H1 (cell line): ENCODE measurements at regions not wholly inside any gene's neighbourhood (a gene's known extent, or its start where the extent isn't known, plus 50 kb on each side); places are given as distances from the start of the nearest gene placed in this dataset.

Experiments used
- CTCF ChIA-PET: fragments of 300-600 bp; sonication (Branson Sonifier 250); formaldehyde crosslinking; loops from one replicate; lab custom pipeline; 2021; ENCODE audit not compliant: partially characterized antibody; lab: Charles Lee
- POLR2A ChIA-PET: fragments of 300-600 bp; sonication (Branson Sonifier 250); formaldehyde crosslinking; loops from one replicate; lab custom pipeline; 2021; ENCODE audit warnings: inconsistent platforms; ENCODE audit not compliant: partially characterized antibody; lab: Charles Lee
- DNase-seq, 2 experiments: peaks; one replicate each; pipeline versions ENCODE4 v3.0.0 to v3.0.0-alpha.2; 2010 to 2022; ENCODE audit warnings: low spot score in 2 of 2, low read depth in 1 of 2, mixed read lengths in 1 of 2
- FAIRE-seq: peaks from 2 replicates; lab custom pipeline; 2011; peaks lifted over from hg19 to GRCh38; lab: Jason Lieb, UNC
- H2AFZ ChIP-seq: 2 replicates; pipeline ENCODE4 v1.8.1; 2012; ENCODE audit warnings: low read length, inconsistent platforms
- H2AK5ac ChIP-seq: 2 replicates; pipeline ENCODE4 v1.6.1; 2013; ENCODE audit warnings: low read depth, low read length
- H2BK120ac ChIP-seq: replicated peaks from 2 replicates; pipeline ENCODE3; 2013; ENCODE audit warnings: low read depth, low read length, inconsistent platforms
- H2BK12ac ChIP-seq: 2 replicates; pipeline ENCODE4 v1.6.1; 2013; ENCODE audit warnings: low read depth, low read length
- H2BK15ac ChIP-seq: 2 replicates; pipeline ENCODE4 v1.6.1; 2013; ENCODE audit warnings: low read length
- H2BK20ac ChIP-seq: 2 replicates; pipeline ENCODE4 v1.6.1; 2013; ENCODE audit warnings: low read length
- H2BK5ac ChIP-seq: 2 replicates; pipeline ENCODE4 v1.6.1; 2013; ENCODE audit warnings: low read depth, low read length
- H3K14ac ChIP-seq: 2 replicates; pipeline ENCODE4 v1.6.1; 2013; ENCODE audit warnings: inconsistent platforms; ENCODE audit not compliant: insufficient read length
- H3K18ac ChIP-seq: 2 replicates; pipeline ENCODE4 v1.6.1; 2013; ENCODE audit warnings: low read length; ENCODE audit errors: extremely low read depth
- H3K23ac ChIP-seq: 2 replicates; pipeline ENCODE4 v1.6.1; 2013; ENCODE audit warnings: inconsistent platforms; ENCODE audit not compliant: insufficient read length
- H3K23me2 ChIP-seq: 2 replicates; pipeline ENCODE4 v1.6.1; 2013; ENCODE audit warnings: low read depth, low read length
- H3K27ac ChIP-seq: 2 replicates; pipeline ENCODE4 v1.6.1; 2011; ENCODE audit warnings: low read depth, low read length, inconsistent platforms
- H3K27me3 ChIP-seq, 4 experiments: replicated peaks in 1 of 4; 1 replicate in 1 of 4; 2 replicates in 3 of 4; pipeline versions ENCODE4 v1.6.1 to v1.8.1; 2011 to 2013; ENCODE audit warnings: low read length in 3 of 4, mild to moderate bottlenecking in 3 of 4, inconsistent platforms in 2 of 4, mixed read lengths in 2 of 4, moderate library complexity in 1 of 4; ENCODE audit not compliant: control insufficient read depth in 3 of 4, insufficient read depth in 3 of 4; ENCODE audit errors: extremely low read depth in 1 of 4
- H3K36me3 ChIP-seq, 4 experiments: 2 replicates each; pipeline versions ENCODE4 v1.6.1 to v1.8.1; 2011 to 2013; ENCODE audit warnings: mild to moderate bottlenecking in 4 of 4, low read length in 3 of 4, moderate library complexity in 2 of 4, control low read depth in 1 of 4, inconsistent platforms in 1 of 4; ENCODE audit not compliant: insufficient read depth in 4 of 4, control insufficient read depth in 2 of 4
- H3K4ac ChIP-seq: replicated peaks from 2 replicates; pipeline ENCODE3; 2013; ENCODE audit warnings: low read length, low read depth, mixed read lengths, inconsistent platforms; ENCODE audit not compliant: insufficient read length
- H3K4me1 ChIP-seq, 4 experiments: replicated peaks in 1 of 4; 1 replicate in 1 of 4; 2 replicates in 3 of 4; pipeline versions ENCODE4 v1.6.1 to v1.8.1; 2011 to 2013; ENCODE audit warnings: low read length in 3 of 4, inconsistent platforms in 2 of 4, mixed read lengths in 1 of 4; ENCODE audit not compliant: insufficient read depth in 4 of 4, control insufficient read depth in 3 of 4
- H3K4me2 ChIP-seq, 2 experiments: 2 replicates each; pipeline versions ENCODE4 v1.6.1 to v1.8.1; 2011 to 2013; ENCODE audit warnings: low read depth in 2 of 2, low read length in 2 of 2, control low read depth in 1 of 2, inconsistent platforms in 1 of 2, mild to moderate bottlenecking in 1 of 2; ENCODE audit not compliant: insufficient read depth in 1 of 2
- H3K4me3 ChIP-seq, 4 experiments: fragments of 200-600, 300-600 bp in 1 of 4; sonication (generic), shearing (Covaris generic), sonication (Bioruptor Twin) in 1 of 4; 2 replicates each; pipeline versions ENCODE4 v1.5.1 to v1.8.1; 2011 to 2016; ENCODE audit warnings: low read length in 4 of 4, low read depth in 3 of 4, control low read depth in 2 of 4, inconsistent platforms in 2 of 4, mild to moderate bottlenecking in 2 of 4, mixed read lengths in 1 of 4, moderate library complexity in 1 of 4; ENCODE audit not compliant: insufficient read depth in 2 of 4; ENCODE audit errors: extremely low read depth in 1 of 4
- H3K56ac ChIP-seq: replicated peaks from 2 replicates; pipeline ENCODE3; 2013; ENCODE audit warnings: low read depth, mild to moderate bottlenecking, mixed read lengths, low read length, inconsistent platforms; ENCODE audit not compliant: insufficient read length
- H3K79me1 ChIP-seq: 2 replicates; pipeline ENCODE4 v1.6.1; 2013; ENCODE audit warnings: low read depth, low read length, control low read depth
- H3K79me2 ChIP-seq, 2 experiments: 2 replicates each; pipeline versions ENCODE4 v1.6.1 to v1.8.1; 2012 to 2013; ENCODE audit warnings: low read length in 2 of 2, mild to moderate bottlenecking in 2 of 2, inconsistent platforms in 1 of 2; ENCODE audit not compliant: insufficient read depth in 2 of 2, control insufficient read depth in 1 of 2
- H3K9ac ChIP-seq, 4 experiments: replicated peaks in 1 of 4; 1 replicate in 1 of 4; 2 replicates in 3 of 4; pipeline versions ENCODE4 v1.6.1 to v1.8.1; 2011 to 2013; ENCODE audit warnings: low read depth in 3 of 4, low read length in 3 of 4, control low read depth in 2 of 4, mild to moderate bottlenecking in 2 of 4, moderate library complexity in 2 of 4, inconsistent platforms in 1 of 4; ENCODE audit errors: extremely low read depth in 1 of 4
- H3K9me3 ChIP-seq, 2 experiments: 2 replicates each; pipeline versions ENCODE4 v1.6.1 to v1.8.1; 2012 to 2013; ENCODE audit warnings: mild to moderate bottlenecking in 2 of 2, moderate library complexity in 2 of 2, control low read depth in 1 of 2, inconsistent platforms in 1 of 2, low read depth in 1 of 2, low read length in 1 of 2, mixed read lengths in 1 of 2; ENCODE audit not compliant: insufficient read depth in 2 of 2
- H4K20me1 ChIP-seq, 2 experiments: replicated peaks in 1 of 2; 2 replicates each; pipeline versions ENCODE3 to v1.8.1; 2011 to 2013; ENCODE audit warnings: inconsistent platforms in 2 of 2, low read length in 2 of 2, mild to moderate bottlenecking in 1 of 2; ENCODE audit not compliant: insufficient read depth in 2 of 2, control insufficient read depth in 1 of 2
- H4K5ac ChIP-seq: 2 replicates; pipeline ENCODE4 v1.6.1; 2013; ENCODE audit warnings: low read length, low read depth, mixed read lengths, inconsistent platforms; ENCODE audit not compliant: insufficient read length
- H4K8ac ChIP-seq: 2 replicates; pipeline ENCODE4 v1.8.0; 2013; ENCODE audit warnings: mild to moderate bottlenecking, moderate library complexity, low read length, inconsistent platforms; ENCODE audit not compliant: insufficient read depth; ENCODE audit errors: extremely low read depth
- H4K91ac ChIP-seq: replicated peaks from 2 replicates; pipeline ENCODE3; 2013; ENCODE audit warnings: low read length, mixed read lengths, inconsistent platforms; ENCODE audit not compliant: insufficient read length
- ATF2 ChIP-seq: IDR thresholded peaks from 2 replicates; pipeline ENCODE4 v1.6.1; 2012; ENCODE audit warnings: low read length, inconsistent platforms
- KDM1A ChIP-seq: fragments of 200-600, 300-600 bp; sonication (generic); IDR thresholded peaks from 2 replicates; pipeline ENCODE4 v1.7.1; 2016; ENCODE audit warnings: mild to moderate bottlenecking, low read length, borderline replicate concordance
- POLR2AphosphoS5 ChIP-seq: IDR thresholded peaks from 2 replicates; pipeline ENCODE4 v1.6.1; 2011; ENCODE audit warnings: low read depth, low read length
- RFX5 ChIP-seq: IDR thresholded peaks from 2 replicates; pipeline ENCODE4 v1.6.1; 2011; ENCODE audit warnings: low read depth, low read length, improper control_type of control experiment, borderline replicate concordance
- SP4 ChIP-seq: IDR thresholded peaks from 2 replicates; pipeline ENCODE4 v1.6.1; 2012; ENCODE audit warnings: low read length, inconsistent platforms
- TAF1 ChIP-seq: IDR thresholded peaks from 2 replicates; pipeline ENCODE4 v1.6.1; 2011; ENCODE audit warnings: mild to moderate bottlenecking, low read depth, low read length
- TCF12 ChIP-seq: IDR thresholded peaks from 2 replicates; pipeline ENCODE4 v1.6.1; 2011; ENCODE audit warnings: low read depth, mild to moderate bottlenecking, low read length
- WGBS, 2 experiments: shearing (Covaris generic) in 1 of 2; methylation state at CpG; one replicate each; pipeline versions ENCODE4 v1.1.6 to v1.1.7; 2013 to 2015; ENCODE audit warnings: low lambda C conversion rate in 2 of 2, mixed read lengths in 2 of 2, inconsistent platforms in 1 of 2, low coverage in 1 of 2, missing lambda C conversion rate in 1 of 2; ENCODE audit not compliant: insufficient replicate concordance in 2 of 2, insufficient coverage in 1 of 2, insufficient read length in 1 of 2; ENCODE audit errors: extremely low coverage in 1 of 2, missing lambda C conversion rate in 1 of 2; 5-methylcytosine and 5-hydroxymethylcytosine counted together

DNA sequence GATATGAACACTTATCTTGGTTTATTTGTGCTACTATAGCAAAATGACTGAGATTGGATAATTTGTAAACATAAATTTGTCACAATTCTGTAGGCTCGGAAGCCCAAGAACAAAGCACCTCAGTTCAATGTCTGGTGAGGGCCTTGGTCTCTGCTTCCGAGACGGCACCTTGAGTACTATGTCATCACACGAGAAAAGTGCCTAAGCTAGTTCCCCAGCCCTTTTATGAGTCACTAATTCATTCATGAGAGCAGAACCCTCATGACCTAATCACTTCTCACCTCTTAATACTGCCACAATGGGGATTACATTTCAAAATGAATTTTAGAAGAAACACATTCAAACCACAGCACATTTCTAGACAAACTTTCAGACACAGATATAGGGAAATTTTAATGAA lies 52.0 kb upstream of the PRSS1 start:
- DNase-seq = no peak
- H4K20me1 ChIP-seq = no peaks in the 10 kb centered on the region
- H4K5ac ChIP-seq = peak overlapping the region; percentile 80
- H3K23ac ChIP-seq = no peak overlapping the region
- H3K9me3 ChIP-seq = peaks cover 0 to 6% of the 10 kb centered on the region in 2 experiments; a peak in 2 of 4 replicates
- H2BK20ac ChIP-seq = peak overlapping the region; percentile 93; the same call in 1 of the 2 replicates
- peak overlapping the region; percentile 71 for H3K18ac ChIP-seq
- no peaks in the 10 kb centered on the region for H3K36me3 ChIP-seq
- H2BK12ac ChIP-seq = peak overlapping the region; percentile 88
- CTCF ChIA-PET = interaction anchor here (1.7 kb wide), 1 partner anchor 174 kb away, joined by 4 read pairs; no protein-coding TSS in a partner anchor
- H2BK120ac ChIP-seq = peak overlapping the region; percentile 89
- H3K14ac ChIP-seq = no peak overlapping the region
- H3K23me2 ChIP-seq = no peaks in the 10 kb centered on the region
- H3K79me1 ChIP-seq = no peaks in the 10 kb centered on the region
- FAIRE-seq = peak; percentile 65
- no peak overlapping the region for H3K4ac ChIP-seq
- peak overlapping the region in 1 of 4 experiments; percentile 45; a peak in 1 of 8 replicates for H3K4me3 ChIP-seq
- no peak overlapping the region for H2AFZ ChIP-seq
- TF ChIP-seq RFX5 (no peak), TCF12 (no peak), POLR2AphosphoS5 (no peak), ATF2 (no peak), SP4 (no peak), TAF1 (no peak), KDM1A (no peak)
- TF ChIP-seq, all 59 proteins: peak for 0
- Histone ChIP-seq H4K8ac (no peak overlapping the region), H3K27me3 (no peaks in the 10 kb centered on the region), H3K79me2 (no peaks in the 10 kb centered on the region), H2AK5ac (no peak overlapping the region), H4K91ac (peak overlapping the region; percentile 34), H3K4me1 (peaks cover 12 to 21% (median 17%) of the 10 kb centered on the region in 4 experiments; a peak in 6 of 7 replicates), H2BK15ac (no peak overlapping the region), H3K9ac (no peak overlapping the region), H3K56ac (no peak overlapping the region), H2BK5ac (peak overlapping the region; percentile 88; the same call in 1 of the 2 replicates), H3K27ac (peak overlapping the region; percentile 50), H3K4me2 (peak overlapping the region; percentile 56 to 61; a peak in 3 of 4 replicates)
- POLR2A ChIA-PET = interaction anchor here (0.6 kb wide), 1 partner anchor 14 kb away, joined by 3 read pairs; no protein-coding TSS in a partner anchor
- 76% methylated on average over 4 of the region's 4 CpGs; no CpG with 5 or more reads in 1 of the 2 experiments for WGBS, 2 experiments
